HL-60/S4 (cell line): ENCODE measurements at regions not wholly inside any gene's neighbourhood (a gene's known extent, or its start where the extent isn't known, plus 50 kb on each side); places are given as distances from the start of the nearest gene placed in this dataset.

Source experiments
- in situ Hi-C: fragments of 300-500 bp; cut with MboI; formaldehyde crosslinking; loops from 2 replicates; pipeline ENCODE4 v1.14.3; 2022; ENCODE audit warnings: low sequenced_read_pairs

- in situ Hi-C loops: no loop called here
Observed at GRCh38 chr20:11832397-11832796, 85.3 kb upstream of the BTBD3 start.

GRCh38 chr20:11832851-11833250 lies 84.8 kb upstream of the BTBD3 start:
- in situ Hi-C loops: no loop called here

GRCh38 chr20:11833825-11834224 lies 83.9 kb upstream of the BTBD3 start:
- in situ Hi-C loops: no loop called here

GRCh38 chr20:11838076-11838636 lies 79.5 kb upstream of the BTBD3 start:
- in situ Hi-C loops: no loop called here

- in situ Hi-C loops: no loop called here
Observed at GRCh38 chr20:11841972-11842461, 75.7 kb upstream of the BTBD3 start.

GRCh38 chr20:11843289-11843688 lies 74.4 kb upstream of the BTBD3 start:
- in situ Hi-C loops: no loop called here

- in situ Hi-C loops: no loop called here
Observed at GRCh38 chr20:11844691-11845090, 73.0 kb upstream of the BTBD3 start.

- in situ Hi-C loops: no loop called here
Observed at GRCh38 chr20:11845340-11845739, 72.4 kb upstream of the BTBD3 start.

GRCh38 chr20:11846131-11846530 lies 71.6 kb upstream of the BTBD3 start:
- in situ Hi-C loops: no loop called here

- in situ Hi-C loops: no loop called here
Observed at GRCh38 chr20:11847827-11848226, 69.9 kb upstream of the BTBD3 start.

- in situ Hi-C loops: no loop called here
Observed at GRCh38 chr20:11849270-11849915, 68.3 kb upstream of the BTBD3 start.

GRCh38 chr20:11849976-11850670 lies 67.6 kb upstream of the BTBD3 start:
- in situ Hi-C loops: no loop called here

GRCh38 chr20:11850901-11851300 lies 66.8 kb upstream of the BTBD3 start:
- in situ Hi-C loops: no loop called here

GRCh38 chr20:11851646-11852045 lies 66.0 kb upstream of the BTBD3 start:
- in situ Hi-C loops: no loop called here

GRCh38 chr20:11852189-11852588 lies 65.5 kb upstream of the BTBD3 start:
- in situ Hi-C loops: no loop called here

GRCh38 chr20:11852811-11853210 lies 64.9 kb upstream of the BTBD3 start:
- in situ Hi-C loops: no loop called here

- in situ Hi-C loops: no loop called here
Observed at GRCh38 chr20:11853359-11853758, 64.3 kb upstream of the BTBD3 start.

GRCh38 chr20:11861479-11861878 lies 56.2 kb upstream of the BTBD3 start:
- in situ Hi-C loops: no loop called here

- in situ Hi-C loops: no loop called here
Observed at GRCh38 chr20:11867291-11867919, 50.3 kb upstream of the BTBD3 start.
